ENCODE measurements at regions not wholly inside any gene's neighbourhood (a gene's known extent, or its start where the extent isn't known, plus 50 kb on each side); places are given as distances from the start of the nearest gene placed in this dataset.

DNA sequence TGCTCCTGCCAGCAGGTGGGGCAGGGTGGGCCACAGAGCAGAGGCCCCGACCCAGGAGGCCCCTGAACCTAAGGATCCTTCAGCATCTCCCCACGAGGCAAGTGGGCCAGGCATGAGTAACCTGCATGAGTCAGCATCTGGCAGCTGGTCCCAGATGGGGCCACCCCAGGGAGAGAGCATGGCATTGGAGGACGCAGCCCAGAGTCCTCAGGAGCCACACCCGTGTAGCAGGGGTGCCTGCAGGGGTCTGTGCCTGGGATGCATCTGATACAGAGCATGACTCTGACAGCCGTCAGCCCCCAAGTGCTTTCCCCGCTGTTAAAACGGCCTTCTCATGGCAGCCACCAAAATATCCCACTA, 185.6 kb upstream of the SALL3 start:
- CTCF ChIA-PET: no interaction called here
- peaks cover 21% of the 10 kb centered on the region for H3K9me3 Mint-ChIP-seq (ENCODE audit: unreplicated experiment)
- H3K36me3 Mint-ChIP-seq (ENCODE audit: insufficient read depth, unreplicated experiment): no peaks in the 10 kb centered on the region
- TF ChIP-seq, protein P1, sequence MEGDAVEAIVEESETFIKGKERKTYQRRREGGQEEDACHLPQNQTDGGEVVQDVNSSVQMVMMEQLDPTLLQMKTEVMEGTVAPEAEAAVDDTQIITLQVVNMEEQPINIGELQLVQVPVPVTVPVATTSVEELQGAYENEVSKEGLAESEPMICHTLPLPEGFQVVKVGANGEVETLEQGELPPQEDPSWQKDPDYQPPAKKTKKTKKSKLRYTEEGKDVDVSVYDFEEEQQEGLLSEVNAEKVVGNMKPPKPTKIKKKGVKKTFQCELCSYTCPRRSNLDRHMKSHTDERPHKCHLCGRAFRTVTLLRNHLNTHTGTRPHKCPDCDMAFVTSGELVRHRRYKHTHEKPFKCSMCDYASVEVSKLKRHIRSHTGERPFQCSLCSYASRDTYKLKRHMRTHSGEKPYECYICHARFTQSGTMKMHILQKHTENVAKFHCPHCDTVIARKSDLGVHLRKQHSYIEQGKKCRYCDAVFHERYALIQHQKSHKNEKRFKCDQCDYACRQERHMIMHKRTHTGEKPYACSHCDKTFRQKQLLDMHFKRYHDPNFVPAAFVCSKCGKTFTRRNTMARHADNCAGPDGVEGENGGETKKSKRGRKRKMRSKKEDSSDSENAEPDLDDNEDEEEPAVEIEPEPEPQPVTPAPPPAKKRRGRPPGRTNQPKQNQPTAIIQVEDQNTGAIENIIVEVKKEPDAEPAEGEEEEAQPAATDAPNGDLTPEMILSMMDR (IDR thresholded peaks at IDR 0.05; ENCODE audit: unreplicated experiment): no peak
- intact Hi-C loops (cut with micrococcal nuclease): no loop called here
- no peak overlapping the region for H3K4me3 Mint-ChIP-seq (ENCODE audit: unreplicated experiment)
- no peaks in the 10 kb centered on the region for H3K27me3 Mint-ChIP-seq (ENCODE audit: insufficient read depth, unreplicated experiment)
- DNase-seq (ENCODE audit: unreplicated experiment): no peak
- BruUV-seq (replicated peaks): no TSS peak
- H3K4me1 Mint-ChIP-seq (ENCODE audit: insufficient read depth, unreplicated experiment): no peaks in the 10 kb centered on the region
- POLR2A ChIA-PET: no interaction called here
- H3K27ac Mint-ChIP-seq (ENCODE audit: low read depth, unreplicated experiment): no peak overlapping the region

DNA sequence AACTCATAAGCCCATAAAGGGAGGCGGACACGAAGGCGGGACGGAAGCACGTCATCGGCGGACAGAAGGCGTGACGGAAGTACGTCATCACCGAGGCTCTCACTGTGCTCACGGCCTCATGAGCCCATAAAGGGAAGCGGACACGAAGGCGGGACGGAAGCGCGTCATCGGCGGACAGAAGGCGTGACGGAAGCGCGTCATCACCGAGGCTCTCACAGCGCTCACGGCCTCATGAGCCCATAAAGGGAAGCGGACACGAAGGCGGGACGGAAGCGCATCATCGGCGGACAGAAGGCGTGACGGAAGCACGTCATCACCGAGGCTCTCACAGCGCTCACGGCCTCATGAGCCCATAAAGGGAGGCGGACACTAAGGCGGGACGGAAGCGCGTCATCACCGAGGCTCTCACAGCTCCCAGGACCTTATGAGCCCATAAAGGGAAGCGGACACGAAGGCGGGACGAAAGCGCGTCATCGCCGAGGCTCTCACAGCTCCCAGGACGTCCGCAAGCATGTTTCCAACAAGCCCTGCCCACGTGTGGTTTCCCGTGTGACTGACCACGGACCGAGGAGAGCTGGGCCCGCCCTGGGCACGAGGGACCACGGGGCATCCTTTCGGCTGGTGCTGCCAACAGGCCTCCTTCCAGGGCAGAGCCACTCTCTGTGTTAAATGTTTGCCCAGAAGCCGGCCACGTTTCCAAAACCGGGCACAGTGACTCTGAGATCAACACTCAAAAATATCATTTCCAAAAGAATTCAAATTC, 182.7 kb upstream of the SALL3 start:
- H3K36me3 Mint-ChIP-seq (ENCODE audit: insufficient read depth, unreplicated experiment): no peaks in the 10 kb centered on the region
- no peaks in the 10 kb centered on the region for H3K4me1 Mint-ChIP-seq (ENCODE audit: insufficient read depth, unreplicated experiment)
- peaks cover 30% of the 10 kb centered on the region for H3K9me3 Mint-ChIP-seq (ENCODE audit: unreplicated experiment)
- DNase-seq (ENCODE audit: unreplicated experiment): no peak
- no peaks in the 10 kb centered on the region for H3K27me3 Mint-ChIP-seq (ENCODE audit: insufficient read depth, unreplicated experiment)
- no peak overlapping the region for H3K4me3 Mint-ChIP-seq (ENCODE audit: unreplicated experiment)
- TF ChIP-seq, protein P1 (IDR thresholded peaks at IDR 0.05; ENCODE audit: unreplicated experiment): no peak
- ChIA-PET POLR2A (no interaction called here), CTCF (no interaction called here)
- BruUV-seq (replicated peaks): no TSS peak
- H3K27ac Mint-ChIP-seq (ENCODE audit: low read depth, unreplicated experiment): no peak overlapping the region
- intact Hi-C loops (cut with micrococcal nuclease): no loop called here

DNA sequence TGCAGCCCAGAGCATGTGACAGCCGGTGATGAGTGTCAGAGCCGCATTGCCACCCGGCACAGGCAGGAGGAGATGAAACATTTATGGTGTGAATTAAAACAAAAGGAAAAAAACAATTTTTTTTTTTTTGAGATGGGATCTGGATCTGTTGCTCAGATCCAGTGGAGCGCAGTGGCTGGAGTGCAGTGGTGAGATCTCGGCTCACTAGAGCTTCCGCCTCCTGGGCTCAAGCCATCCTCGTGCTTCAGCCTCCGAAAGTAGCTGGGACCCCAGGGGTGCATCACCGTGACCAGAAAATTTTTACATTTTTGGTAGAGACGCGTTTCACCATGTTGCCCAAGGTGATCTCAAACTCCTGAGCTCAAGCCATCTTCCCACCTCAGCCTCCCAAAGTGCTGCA, 182.1 kb upstream of the SALL3 start:
- TF ChIP-seq, protein P1 (IDR thresholded peaks at IDR 0.05; ENCODE audit: unreplicated experiment): no peak
- Mint-ChIP-seq H3K27ac (ENCODE audit: low read depth, unreplicated experiment) (no peak overlapping the region), H3K9me3 (ENCODE audit: unreplicated experiment) (peaks cover 27% of the 10 kb centered on the region), H3K4me3 (ENCODE audit: unreplicated experiment) (no peak overlapping the region), H3K27me3 (ENCODE audit: insufficient read depth, unreplicated experiment) (no peaks in the 10 kb centered on the region), H3K36me3 (ENCODE audit: insufficient read depth, unreplicated experiment) (no peaks in the 10 kb centered on the region), H3K4me1 (ENCODE audit: insufficient read depth, unreplicated experiment) (no peaks in the 10 kb centered on the region)
- CTCF ChIA-PET: no interaction called here
- POLR2A ChIA-PET: no interaction called here
- intact Hi-C loops (cut with micrococcal nuclease): no loop called here
- no TSS peak for BruUV-seq (replicated peaks)
- DNase-seq (ENCODE audit: unreplicated experiment): no peak

DNA sequence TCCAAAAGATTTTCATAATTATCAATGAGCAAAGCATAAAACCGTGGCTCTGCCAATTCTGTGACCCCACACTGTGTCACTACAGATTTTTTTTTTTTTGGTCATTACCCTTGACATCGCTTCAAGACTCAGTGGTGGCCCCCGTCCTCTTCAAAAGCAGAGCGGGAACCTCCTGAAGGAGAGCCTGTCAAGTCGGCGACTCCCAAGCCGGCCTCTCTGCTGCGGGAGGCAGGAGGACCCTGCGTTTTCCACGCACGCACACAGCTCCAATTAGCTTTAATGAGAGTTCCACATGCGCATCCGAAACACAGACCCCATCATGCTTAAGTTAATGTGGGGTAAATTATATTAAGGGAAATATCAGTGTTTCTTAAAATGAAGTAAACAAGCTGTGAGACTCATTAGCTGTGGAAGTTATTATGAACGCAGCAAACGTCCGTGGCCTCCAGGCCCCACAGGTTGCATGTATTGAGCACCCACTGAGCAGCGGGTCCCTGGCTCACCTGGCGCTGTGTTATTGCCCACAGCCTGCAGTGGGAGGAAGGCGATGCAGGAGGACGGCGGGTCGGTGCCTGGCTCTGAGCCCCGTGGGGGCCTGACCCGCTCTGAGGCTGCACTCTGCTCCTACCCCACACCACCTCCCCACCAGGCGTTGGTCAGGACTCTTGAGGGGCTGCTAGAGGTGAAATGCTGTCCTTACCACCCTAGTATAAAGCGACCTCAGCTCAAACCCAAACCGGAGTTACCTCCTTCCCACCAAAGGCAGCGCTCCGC, 181.0 kb upstream of the SALL3 start:
- DNase-seq (ENCODE audit: unreplicated experiment): no peak
- ChIA-PET CTCF (no interaction called here), POLR2A (no interaction called here)
- no peak overlapping the region for H3K27ac Mint-ChIP-seq (ENCODE audit: low read depth, unreplicated experiment)
- peaks cover 23% of the 10 kb centered on the region for H3K9me3 Mint-ChIP-seq (ENCODE audit: unreplicated experiment)
- no peak overlapping the region for H3K4me3 Mint-ChIP-seq (ENCODE audit: unreplicated experiment)
- H3K4me1 Mint-ChIP-seq (ENCODE audit: insufficient read depth, unreplicated experiment): no peaks in the 10 kb centered on the region
- TF ChIP-seq, protein P1 (IDR thresholded peaks at IDR 0.05; ENCODE audit: unreplicated experiment): no peak
- no TSS peak for BruUV-seq (replicated peaks)
- intact Hi-C loops (cut with micrococcal nuclease): no loop called here
- H3K36me3 Mint-ChIP-seq (ENCODE audit: insufficient read depth, unreplicated experiment): no peaks in the 10 kb centered on the region
- H3K27me3 Mint-ChIP-seq (ENCODE audit: insufficient read depth, unreplicated experiment): no peaks in the 10 kb centered on the region

Data from MCF 10A (cell line).